H1 (cell line): ENCODE measurements at regions not wholly inside any gene's neighbourhood (a gene's known extent, or its start where the extent isn't known, plus 50 kb on each side); places are given as distances from the start of the nearest gene placed in this dataset.

Experiments
- KDM5A ChIP-seq: fragments of 200-600 bp; IDR thresholded peaks from 2 replicates; pipeline ENCODE4 v1.7.1; 2012; ENCODE audit warnings: mild to moderate bottlenecking, low read length, inconsistent platforms, mixed read lengths
- POLR2A ChIP-seq, 2 experiments: IDR thresholded peaks; 1 replicate in 1 of 2; 2 replicates in 1 of 2; pipeline ENCODE4 v1.6.1; 2011; ENCODE audit warnings: low read depth in 2 of 2, low read length in 2 of 2, mild to moderate bottlenecking in 2 of 2; ENCODE audit errors: control extremely low read depth in 1 of 2
- RFX5 ChIP-seq: IDR thresholded peaks from 2 replicates; pipeline ENCODE4 v1.6.1; 2011; ENCODE audit warnings: low read depth, low read length, improper control_type of control experiment, borderline replicate concordance
- RNF2 ChIP-seq: fragments of 200-900, 300-1000 bp; sonication (generic); IDR thresholded peaks from 2 replicates; pipeline ENCODE4 v1.7.1; 2016; ENCODE audit warnings: borderline replicate concordance, low read depth, mild to moderate bottlenecking, antibody characterized with exemption, low read length; ENCODE audit not compliant: poor library complexity, severe bottlenecking; ENCODE audit errors: missing control alignments
- SIRT6 ChIP-seq: IDR thresholded peaks from one replicate; pipeline ENCODE4 v1.7.1; 2012; ENCODE audit warnings: low read length, inconsistent platforms
- SIX5 ChIP-seq: IDR thresholded peaks from 2 replicates; pipeline ENCODE4 v1.6.1; 2011; ENCODE audit warnings: mild to moderate bottlenecking, low read depth, low read length
- TBP ChIP-seq: IDR thresholded peaks from 2 replicates; pipeline ENCODE4 v1.6.1; 2011; ENCODE audit warnings: low read depth, low read length, improper control_type of control experiment
- TF ChIP-seq, protein P1 (sequence below): IDR thresholded peaks from 2 replicates; pipeline ENCODE4 v1.6.1; 2012; ENCODE audit warnings: inconsistent platforms

- no peak for TF ChIP-seq RFX5
- TF ChIP-seq, protein P1, sequence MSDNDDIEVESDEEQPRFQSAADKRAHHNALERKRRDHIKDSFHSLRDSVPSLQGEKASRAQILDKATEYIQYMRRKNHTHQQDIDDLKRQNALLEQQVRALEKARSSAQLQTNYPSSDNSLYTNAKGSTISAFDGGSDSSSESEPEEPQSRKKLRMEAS: no peak
- TF ChIP-seq RNF2: no peak
- TF ChIP-seq TBP: no peak
- TF ChIP-seq SIX5: no peak
- TF ChIP-seq POLR2A (IDR thresholded peaks at IDR 0.05; ENCODE audit: control extremely low read depth in 1 of 2, low read depth in 2 of 2, low read length in 2 of 2): no peak
- no peak for TF ChIP-seq SIRT6
- no peak for TF ChIP-seq KDM5A
Observed at GRCh38 chr4:3819210-3819919, 53.2 kb downstream of the ADRA2C start (continued).
